HCT116 (cell line): ENCODE measurements at regions not wholly inside any gene's neighbourhood (a gene's known extent, or its start where the extent isn't known, plus 50 kb on each side); places are given as distances from the start of the nearest gene placed in this dataset.

Experiments
- ATAC-seq: fragments of 200-7000 bp; cut with Tn5 transposase; 2 replicates; pipeline ENCODE4 v1.9.1; 2020; ENCODE audit warnings: mild to moderate bottlenecking, moderate library complexity
- BruUV-seq: library from RNA; stranded (reverse); fragments of 400-500 nt; replicated peaks from 2 replicates; lab custom pipeline; 2021; lab: Mats Ljungman, UMichigan
- CTCF ChIA-PET: fragments of 300-600 bp; sonication (Branson Sonifier 250); formaldehyde crosslinking; loops from one replicate; lab custom pipeline; 2021; ENCODE audit warnings: antibody characterized with exemption; lab: Charles Lee
- POLR2A ChIA-PET: fragments of 300-600, 350-600 bp; sonication (Branson Sonifier 250); formaldehyde crosslinking; loops from one replicate; lab custom pipeline; 2021; ENCODE audit warnings: antibody characterized with exemption; lab: Charles Lee
- RAD21 ChIA-PET, 2 experiments: fragments of 300-600 bp; sonication (Branson Sonifier 250); formaldehyde crosslinking; loops; one replicate each; lab custom pipeline; 2023; ENCODE audit warnings: low total read pairs in 2 of 2; ENCODE audit not compliant: uncharacterized antibody in 2 of 2, unreplicated experiment in 2 of 2, low non-redundant PET in 1 of 2; lab: Charles Lee
- DNase-seq: peaks from one replicate; pipeline ENCODE4 v3.0.0-alpha.2; 2010; ENCODE audit warnings: low read depth, low spot score
- H2AFZ ChIP-seq: fragments of 200-600 bp; shearing (Covaris generic), sonication (generic); 2 replicates; pipeline ENCODE4 v1.6.1; 2017; ENCODE audit warnings: low read depth, mixed run types, mixed read lengths, antibody characterized with exemption, low read length; ENCODE audit not compliant: poor library complexity, severe bottlenecking
- H3K27ac ChIP-seq: 2 replicates; pipeline ENCODE4 v1.5.1; 2012; ENCODE audit warnings: low read depth, low read length
- H3K27me3 ChIP-seq: fragments of 200-600 bp; sonication (generic); 2 replicates; pipeline ENCODE4 v1.6.1; 2016; ENCODE audit warnings: mixed run types, low read length, mixed read lengths; ENCODE audit not compliant: insufficient read depth
- H3K36me3 ChIP-seq, 2 experiments: fragments of 200-500 bp in 1 of 2; fragments of 200-600 bp in 1 of 2; sonication (Bioruptor generic) in 1 of 2; sonication (generic) in 1 of 2; 2 replicates each; pipeline versions ENCODE4 v1.5.1 to v1.6.1; 2014 to 2016; ENCODE audit warnings: low read length in 2 of 2, inconsistent platforms in 1 of 2, mixed read lengths in 1 of 2, mixed run types in 1 of 2; ENCODE audit not compliant: insufficient read depth in 2 of 2, control insufficient read depth in 1 of 2
- H3K4me1 ChIP-seq, 2 experiments: fragments of 200-600 bp in 1 of 2; sonication (generic) in 1 of 2; 2 replicates each; pipeline versions ENCODE4 v1.5.1 to v1.6.1; 2012 to 2017; ENCODE audit warnings: low read length in 2 of 2, inconsistent platforms in 1 of 2, mild to moderate bottlenecking in 1 of 2, mixed read lengths in 1 of 2, mixed run types in 1 of 2, moderate library complexity in 1 of 2; ENCODE audit not compliant: insufficient read depth in 2 of 2, control insufficient read depth in 1 of 2
- H3K4me2 ChIP-seq: fragments of 200-600 bp; sonication (generic); 2 replicates; pipeline ENCODE4 v1.6.1; 2017; ENCODE audit warnings: mixed run types, low read length, mixed read lengths
- H3K4me3 ChIP-seq, 2 experiments: fragments of 200-600 bp in 1 of 2; sonication (generic) in 1 of 2; replicated peaks in 1 of 2; 2 replicates each; pipeline ENCODE4 v1.5.1; 2011 to 2016; ENCODE audit warnings: low read length in 2 of 2, control low read depth in 1 of 2, low read depth in 1 of 2, mild to moderate bottlenecking in 1 of 2, mixed read lengths in 1 of 2, mixed run types in 1 of 2
- H3K79me2 ChIP-seq: fragments of 200-600 bp; sonication (generic); 2 replicates; pipeline ENCODE4 v1.6.1; 2017; ENCODE audit warnings: mild to moderate bottlenecking, mixed run types, low read length, moderate library complexity, mixed read lengths; ENCODE audit not compliant: insufficient read depth
- H3K9ac ChIP-seq: fragments of 200-600 bp; sonication (generic); 2 replicates; pipeline ENCODE4 v1.6.1; 2016; ENCODE audit warnings: low read length, mixed read lengths
- H3K9me2 ChIP-seq: fragments of 200-600 bp; sonication (generic), shearing (Covaris generic); 2 replicates; pipeline ENCODE4 v1.6.1; 2017; ENCODE audit warnings: mixed run types, mild to moderate bottlenecking, moderate library complexity; ENCODE audit not compliant: insufficient read depth
- H3K9me3 ChIP-seq, 2 experiments: fragments of 200-500 bp in 1 of 2; fragments of 200-600 bp in 1 of 2; sonication (Bioruptor generic) in 1 of 2; sonication (generic) in 1 of 2; 2 replicates each; pipeline ENCODE4 v1.6.1; 2014 to 2017; ENCODE audit warnings: low read length in 2 of 2, mixed read lengths in 2 of 2, inconsistent platforms in 1 of 2, low read depth in 1 of 2, mild to moderate bottlenecking in 1 of 2, mixed run types in 1 of 2, moderate library complexity in 1 of 2; ENCODE audit not compliant: control insufficient read depth in 1 of 2, insufficient read depth in 1 of 2
- H4K20me1 ChIP-seq: fragments of 200-600 bp; sonication (generic), shearing (Covaris generic); 2 replicates; pipeline ENCODE4 v1.6.1; 2017; ENCODE audit warnings: mixed run types, mild to moderate bottlenecking, moderate library complexity; ENCODE audit not compliant: insufficient read depth
- CEBPB ChIP-seq: IDR thresholded peaks from 2 replicates; pipeline ENCODE4 v1.6.1; 2012; ENCODE audit warnings: low read depth
- EZH2phosphoT487 ChIP-seq: fragments of 200-600 bp; IDR thresholded peaks from 2 replicates; pipeline ENCODE4 v1.6.1; 2018; ENCODE audit warnings: antibody characterized with exemption, borderline replicate concordance
- FOSL1 ChIP-seq: IDR thresholded peaks from 2 replicates; pipeline ENCODE4 v1.6.1; 2012; ENCODE audit warnings: low read depth
- RAD21 ChIP-seq: IDR thresholded peaks from 2 replicates; pipeline ENCODE4 v1.6.1; 2012; ENCODE audit warnings: low read depth, mild to moderate bottlenecking
- REST ChIP-seq: IDR thresholded peaks from 2 replicates; pipeline ENCODE4 v1.6.1; 2012; ENCODE audit warnings: low read depth
- TCF7L2 ChIP-seq: IDR thresholded peaks from 2 replicates; pipeline ENCODE4 v1.7.0; 2011; ENCODE audit warnings: borderline replicate concordance, inconsistent platforms; ENCODE audit not compliant: insufficient read depth, insufficient read length; ENCODE audit errors: extremely low read depth
- YY1 ChIP-seq: IDR thresholded peaks from 2 replicates; pipeline ENCODE4 v1.6.1; 2011; ENCODE audit warnings: low read length, low read depth, moderate library complexity, mild to moderate bottlenecking; ENCODE audit not compliant: insufficient replicate concordance; ENCODE audit errors: extremely low read depth
- ZFX ChIP-seq: fragments of 450-650 bp; IDR thresholded peaks from 2 replicates; pipeline ENCODE4 v1.6.1; 2017
- intact Hi-C: fragments of 100-400 bp; cut with micrococcal nuclease; formaldehyde crosslinking; loops from 2 replicates; pipeline ENCODE4 v1.10.0; 2022

- no TSS peak for BruUV-seq
- ATAC-seq: no peak
- Histone ChIP-seq H3K27ac (no peak overlapping the region), H4K20me1 (no peaks in the 10 kb centered on the region), H3K79me2 (no peaks in the 10 kb centered on the region), H3K9me3 (peaks cover 9 to 39% of the 10 kb centered on the region in 2 experiments; a peak in 2 of 4 replicates), H3K9ac (no peak overlapping the region), H2AFZ (no peak overlapping the region), H3K4me3 (no peak overlapping the region), H3K9me2 (no peaks in the 10 kb centered on the region), H3K4me2 (no peak overlapping the region), H3K4me1 (no peaks in the 10 kb centered on the region), H3K36me3 (no peaks in the 10 kb centered on the region), H3K27me3 (no peaks in the 10 kb centered on the region)
- ChIA-PET POLR2A (no interaction called here), CTCF (no interaction called here), RAD21 (no interaction called here)
- intact Hi-C loops: no loop called here
- no peak for TF ChIP-seq RAD21
- no peak for TF ChIP-seq EZH2phosphoT487
- TF ChIP-seq YY1: no peak
- no peak for TF ChIP-seq REST
- TF ChIP-seq TCF7L2: no peak
- no peak for TF ChIP-seq ZFX
- no peak for TF ChIP-seq CEBPB
- no peak for TF ChIP-seq FOSL1
- DNase-seq: no peak
Observed at GRCh38 chr3:1774597-1774996, 324.1 kb upstream of the CNTN4 start.
